ENCODE measurements at regions not wholly inside any gene's neighbourhood (a gene's known extent, or its start where the extent isn't known, plus 50 kb on each side); places are given as distances from the start of the nearest gene placed in this dataset.

GRCh38 chr13:107144432-107144831 is 576.5 kb upstream of the ARGLU1 start:
- TF ChIP-seq CTCF (IDR thresholded peaks at IDR 0.05) (peak in 5 of 12 donors; percentile 12 to 43 (median 30)), POLR2A (IDR thresholded peaks at IDR 0.05) (no peak)
